Activated CD4-positive, CD25-positive, alpha-beta regulatory T cell treated with anti-CD3 and anti-CD28 coated beads, Interleukin-2, amount 50 U/mL, for 24 hours (primary cell): ENCODE measurements at regions not wholly inside any gene's neighbourhood (a gene's known extent, or its start where the extent isn't known, plus 50 kb on each side); places are given as distances from the start of the nearest gene placed in this dataset.

Experiments
- ATAC-seq, 2 donors: fragments of 150-1000 bp; cut with Tn5 transposase; one replicate each; pipeline ENCODE4 v1.10.0; 2021; ENCODE audit warnings: mild to moderate bottlenecking in 1 of 2, moderate library complexity in 1 of 2

GRCh38 chr3:148090156-148090555, 607.5 kb upstream of the AGTR1 start:
- ATAC-seq, result no peak

GRCh38 chr3:148092624-148093347, 604.9 kb upstream of the AGTR1 start:
- ATAC-seq, result no peak

- ATAC-seq, result no peak
Measured at GRCh38 chr3:148093753-148094152, 604.0 kb upstream of the AGTR1 start.

- ATAC-seq, result no peak
Measured at GRCh38 chr3:148095962-148096361, 601.7 kb upstream of the AGTR1 start.

GRCh38 chr3:148100476-148100875, 597.2 kb upstream of the AGTR1 start:
- no peak for ATAC-seq

- ATAC-seq, result no peak
Measured at GRCh38 chr3:148101061-148101460, 596.6 kb upstream of the AGTR1 start.

GRCh38 chr3:148102156-148102555, 595.5 kb upstream of the AGTR1 start:
- no peak for ATAC-seq

- ATAC-seq, result no peak
Measured at GRCh38 chr3:148106062-148106461, 591.6 kb upstream of the AGTR1 start.

- peak; percentile 58 to 65 for ATAC-seq
Measured at GRCh38 chr3:148126956-148127355, 570.7 kb upstream of the AGTR1 start.

- ATAC-seq, result no peak
Measured at GRCh38 chr3:148128136-148128535, 569.6 kb upstream of the AGTR1 start.

- no peak for ATAC-seq
Measured at GRCh38 chr3:148131990-148132638, 565.6 kb upstream of the AGTR1 start.

- no peak for ATAC-seq
Measured at GRCh38 chr3:148136816-148137215, 560.9 kb upstream of the AGTR1 start.

- no peak for ATAC-seq
Measured at GRCh38 chr3:148146241-148146640, 551.5 kb upstream of the AGTR1 start.

- no peak for ATAC-seq
Measured at GRCh38 chr3:148146947-148147826, 550.5 kb upstream of the AGTR1 start.

- ATAC-seq, result no peak
Measured at GRCh38 chr3:148147903-148148302, 549.8 kb upstream of the AGTR1 start.

- ATAC-seq, result no peak
Measured at GRCh38 chr3:148149556-148149955, 548.1 kb upstream of the AGTR1 start.

GRCh38 chr3:148150141-148150540, 547.6 kb upstream of the AGTR1 start:
- ATAC-seq, result peak in 1 of 2 donors; percentile 43

- ATAC-seq, result no peak
Measured at GRCh38 chr3:148158210-148158609, 539.5 kb upstream of the AGTR1 start.

- no peak for ATAC-seq
Measured at GRCh38 chr3:148162132-148162531, 535.6 kb upstream of the AGTR1 start.

GRCh38 chr3:148168347-148168746, 529.4 kb upstream of the AGTR1 start:
- ATAC-seq, result no peak

GRCh38 chr3:148173851-148174250, 523.9 kb upstream of the AGTR1 start:
- ATAC-seq, result no peak

GRCh38 chr3:148175214-148175613, 522.5 kb upstream of the AGTR1 start:
- no peak for ATAC-seq

GRCh38 chr3:148178503-148178902, 519.2 kb upstream of the AGTR1 start:
- no peak for ATAC-seq

- no peak for ATAC-seq
Measured at GRCh38 chr3:148184798-148185197, 512.9 kb upstream of the AGTR1 start.
